ENCODE measurements at regions not wholly inside any gene's neighbourhood (a gene's known extent, or its start where the extent isn't known, plus 50 kb on each side); places are given as distances from the start of the nearest gene placed in this dataset.
"Not testable (repeated sequence)": the region's sequence is repeated elsewhere in the genome, so short reads cannot be mapped to it uniquely, and the experiment has no call there.

- ATAC-seq (ENCODE audit: low read depth in 2 of 2): no peak
- no peak overlapping the region for H3K27ac Mint-ChIP-seq
- H3K4me1 Mint-ChIP-seq: no peaks in the 10 kb centered on the region
- H3K4me3 Mint-ChIP-seq: no peak overlapping the region
- no peaks in the 10 kb centered on the region for H3K9me3 Mint-ChIP-seq
- no peak for DNase-seq
- H3K27me3 Mint-ChIP-seq: peaks cover 0 to 4% (median 0%) of the 10 kb centered on the region in 3 donors
- no peaks in the 10 kb centered on the region for H3K36me3 Mint-ChIP-seq
These were observed 245.0 kb downstream of the SHOX2 start for GRCh38 chr3:157861076-157861765.

GRCh38 chr3:157859541-157859940 is 246.7 kb downstream of the SHOX2 start:
- no peak for ATAC-seq (ENCODE audit: low read depth in 2 of 2)
- H3K36me3 Mint-ChIP-seq: no peaks in the 10 kb centered on the region
- H3K4me3 Mint-ChIP-seq: no peak overlapping the region
- H3K27ac Mint-ChIP-seq: no peak overlapping the region
- H3K27me3 Mint-ChIP-seq: peaks cover 0 to 4% (median 0%) of the 10 kb centered on the region in 3 donors
- no peaks in the 10 kb centered on the region for H3K9me3 Mint-ChIP-seq
- no peaks in the 10 kb centered on the region for H3K4me1 Mint-ChIP-seq
- DNase-seq: no peak

- H3K27ac Mint-ChIP-seq: no peak overlapping the region
- ATAC-seq (ENCODE audit: low read depth in 2 of 2) (no peak), DNase-seq (no peak)
- H3K4me1 Mint-ChIP-seq: no peaks in the 10 kb centered on the region
- no peaks in the 10 kb centered on the region for H3K36me3 Mint-ChIP-seq
- H3K9me3 Mint-ChIP-seq: no peaks in the 10 kb centered on the region
- H3K4me3 Mint-ChIP-seq: no peak overlapping the region
- peaks cover 0 to 4% (median 0%) of the 10 kb centered on the region in 3 donors for H3K27me3 Mint-ChIP-seq
These were observed 247.4 kb downstream of the SHOX2 start for GRCh38 chr3:157858821-157859220.

GRCh38 chr3:157857440-157857839 is 248.8 kb downstream of the SHOX2 start:
- Mint-ChIP-seq H3K27ac (no peak overlapping the region), H3K9me3 (no peaks in the 10 kb centered on the region), H3K4me1 (no peaks in the 10 kb centered on the region), H3K36me3 (no peaks in the 10 kb centered on the region), H3K4me3 (no peak overlapping the region), H3K27me3 (peaks cover 0 to 4% (median 0%) of the 10 kb centered on the region in 3 donors)
- DNase-seq (no peak), ATAC-seq (ENCODE audit: low read depth in 2 of 2) (no peak)

- DNase-seq (no peak), ATAC-seq (ENCODE audit: low read depth in 2 of 2) (no peak)
- Mint-ChIP-seq H3K9me3 (no peaks in the 10 kb centered on the region), H3K27ac (no peak overlapping the region), H3K27me3 (peaks cover 0 to 4% (median 0%) of the 10 kb centered on the region in 3 donors), H3K4me1 (no peaks in the 10 kb centered on the region), H3K4me3 (no peak overlapping the region), H3K36me3 (no peaks in the 10 kb centered on the region)
These were observed 249.9 kb downstream of the SHOX2 start for GRCh38 chr3:157856078-157856939.

- H3K9me3 Mint-ChIP-seq; H3K27ac Mint-ChIP-seq; H3K36me3 Mint-ChIP-seq; H3K27me3 Mint-ChIP-seq; H3K4me3 Mint-ChIP-seq; H3K4me1 Mint-ChIP-seq; ATAC-seq (ENCODE audit: low read depth in 2 of 2); DNase-seq: not testable (repeated sequence)
These were observed 260.4 kb downstream of the SHOX2 start for GRCh38 chr3:157845839-157846238.

GRCh38 chr3:157844800-157845565 is 261.2 kb downstream of the SHOX2 start:
- no peak for DNase-seq
- Mint-ChIP-seq H3K36me3 (no peaks in the 10 kb centered on the region), H3K4me1 (no peaks in the 10 kb centered on the region), H3K27me3 (peaks cover 0 to under 1% (median 0%) of the 10 kb centered on the region in 3 donors), H3K4me3 (no peak overlapping the region), H3K27ac (no peak overlapping the region), H3K9me3 (peaks cover 0 to 5% (median 0%) of the 10 kb centered on the region in 7 donors)
- ATAC-seq (ENCODE audit: low read depth in 2 of 2): no peak

- peaks cover 0 to 4% (median 0%) of the 10 kb centered on the region in 3 donors for H3K27me3 Mint-ChIP-seq
- DNase-seq (no peak), ATAC-seq (ENCODE audit: low read depth in 2 of 2) (no peak)
- no peak overlapping the region for H3K27ac Mint-ChIP-seq
- no peak overlapping the region for H3K4me3 Mint-ChIP-seq
- peaks cover 0 to 6% (median 0%) of the 10 kb centered on the region in 7 donors for H3K9me3 Mint-ChIP-seq
- no peaks in the 10 kb centered on the region for H3K4me1 Mint-ChIP-seq
- H3K36me3 Mint-ChIP-seq: no peaks in the 10 kb centered on the region
These were observed 262.0 kb downstream of the SHOX2 start for GRCh38 chr3:157844216-157844615.

GRCh38 chr3:157841029-157841428 is 265.2 kb downstream of the SHOX2 start:
- ATAC-seq (ENCODE audit: low read depth in 2 of 2) (no peak), DNase-seq (no peak)
- H3K4me1 Mint-ChIP-seq: no peaks in the 10 kb centered on the region
- H3K27me3 Mint-ChIP-seq: peaks cover 0 to 4% (median 0%) of the 10 kb centered on the region in 3 donors
- H3K4me3 Mint-ChIP-seq: no peak overlapping the region
- H3K9me3 Mint-ChIP-seq: peaks cover 0 to 4% (median 0%) of the 10 kb centered on the region in 7 donors
- H3K36me3 Mint-ChIP-seq: no peaks in the 10 kb centered on the region
- H3K27ac Mint-ChIP-seq: peak overlapping the region in 1 of 6 donors; percentile 69

GRCh38 chr3:157840564-157840963 is 265.7 kb downstream of the SHOX2 start:
- ATAC-seq (ENCODE audit: low read depth in 2 of 2) (no peak), DNase-seq (no peak)
- peaks cover 0 to 4% (median 0%) of the 10 kb centered on the region in 3 donors for H3K27me3 Mint-ChIP-seq
- H3K27ac Mint-ChIP-seq: no peak overlapping the region
- peaks cover 0 to 4% (median 0%) of the 10 kb centered on the region in 7 donors for H3K9me3 Mint-ChIP-seq
- H3K4me1 Mint-ChIP-seq: no peaks in the 10 kb centered on the region
- no peak overlapping the region for H3K4me3 Mint-ChIP-seq
- H3K36me3 Mint-ChIP-seq: no peaks in the 10 kb centered on the region

GRCh38 chr3:157838457-157838856 is 267.8 kb downstream of the SHOX2 start:
- Mint-ChIP-seq H3K27ac (no peak overlapping the region), H3K27me3 (peaks cover 4 to 9% (median 8%) of the 10 kb centered on the region in 3 donors)
- ATAC-seq (ENCODE audit: low read depth in 2 of 2): no peak

GRCh38 chr3:157837336-157837735 is 268.9 kb downstream of the SHOX2 start:
- DNase-seq: no peak
- Mint-ChIP-seq H3K36me3 (no peaks in the 10 kb centered on the region), H3K4me3 (no peak overlapping the region), H3K9me3 (peaks cover 0 to 4% (median 0%) of the 10 kb centered on the region in 7 donors), H3K27me3 (peaks cover 4 to 9% (median 8%) of the 10 kb centered on the region in 3 donors), H3K4me1 (no peaks in the 10 kb centered on the region), H3K27ac (no peak overlapping the region)
- no peak for ATAC-seq (ENCODE audit: low read depth in 2 of 2)

More at GRCh38 chr3:157838457-157838856, 267.8 kb downstream of the SHOX2 start:
- Mint-ChIP-seq H3K4me3 (no peak overlapping the region), H3K4me1 (no peaks in the 10 kb centered on the region), H3K9me3 (peaks cover 0 to 4% (median 0%) of the 10 kb centered on the region in 7 donors), H3K36me3 (no peaks in the 10 kb centered on the region)
- DNase-seq: no peak

GRCh38 chr3:157836022-157836421 is 270.2 kb downstream of the SHOX2 start:
- no peaks in the 10 kb centered on the region for H3K4me1 Mint-ChIP-seq
- H3K27me3 Mint-ChIP-seq: peaks cover 4 to 9% (median 8%) of the 10 kb centered on the region in 3 donors
- H3K36me3 Mint-ChIP-seq: no peaks in the 10 kb centered on the region
- DNase-seq: no peak
- H3K27ac Mint-ChIP-seq: no peak overlapping the region
- H3K9me3 Mint-ChIP-seq: peaks cover 0 to 4% (median 0%) of the 10 kb centered on the region in 7 donors
- H3K4me3 Mint-ChIP-seq: no peak overlapping the region
- ATAC-seq (ENCODE audit: low read depth in 2 of 2): no peak
